ENCODE measurements at regions not wholly inside any gene's neighbourhood (a gene's known extent, or its start where the extent isn't known, plus 50 kb on each side); places are given as distances from the start of the nearest gene placed in this dataset.

GRCh38 chr5:41638685-41639084 is 128.3 kb upstream of the PLCXD3 start:
- no peaks in the 10 kb centered on the region for H3K36me3 ChIP-seq (ENCODE audit: control insufficient read depth, insufficient read depth, low read length)
- in situ Hi-C loops (cut with HindIII; ENCODE audit: low pct_unique_long_range_greater_than_20kb, low sequenced_read_pairs) (no loop called here), intact Hi-C loops (cut with micrococcal nuclease; ENCODE audit: unreplicated experiment) (no loop called here)
- H3K27me3 ChIP-seq (ENCODE audit: control insufficient read depth, insufficient read depth, low read length): no peaks in the 10 kb centered on the region
- no peak overlapping the region for H3K4me3 ChIP-seq (ENCODE audit: low read depth in 2 of 2, low read length in 2 of 2)
- no peaks in the 10 kb centered on the region for H3K9me3 ChIP-seq (ENCODE audit: control insufficient read depth, insufficient read depth, low read depth, low read length)
- no TSS peak for BruUV-seq (replicated peaks)
- no peak overlapping the region for H3K27ac ChIP-seq (ENCODE audit: low read length)
- ATAC-seq: no peak
- TF ChIP-seq POLR2AphosphoS5 (IDR thresholded peaks at IDR 0.05; ENCODE audit: low read depth, low read length) (no peak), REST (IDR thresholded peaks at IDR 0.05; ENCODE audit: insufficient read depth in 1 of 2, low read depth in 2 of 2, low read length in 1 of 2) (no peak), TCF7L2 (IDR thresholded peaks at IDR 0.05; ENCODE audit: low read depth, low read length) (no peak), CTCF (IDR thresholded peaks at IDR 0.05) (no peak), SIN3A (IDR thresholded peaks at IDR 0.05; ENCODE audit: borderline replicate concordance, insufficient read depth, low read depth, low read length) (no peak)
- no peak for DNase-seq (ENCODE audit: low read depth, low spot score)
- H3K4me1 ChIP-seq (ENCODE audit: control insufficient read depth, insufficient read depth, low read length): no peaks in the 10 kb centered on the region
- ChIA-PET POLR2A (no interaction called here), CTCF (no interaction called here)

GRCh38 chr5:41637869-41638268 is 127.5 kb upstream of the PLCXD3 start:
- ChIA-PET POLR2A (no interaction called here), CTCF (interaction anchor here (0.6 to 0.9 kb wide), 2 partner anchors 112 to 733 kb away, joined by 3 read pairs; no protein-coding TSS in a partner anchor)
- no peaks in the 10 kb centered on the region for H3K36me3 ChIP-seq (ENCODE audit: control insufficient read depth, insufficient read depth, low read length)
- in situ Hi-C loops (cut with HindIII; ENCODE audit: low pct_unique_long_range_greater_than_20kb, low sequenced_read_pairs) (no loop called here), intact Hi-C loops (cut with micrococcal nuclease; ENCODE audit: unreplicated experiment) (no loop called here)
- no peak overlapping the region for H3K4me3 ChIP-seq (ENCODE audit: low read depth in 2 of 2, low read length in 2 of 2)
- H3K4me1 ChIP-seq (ENCODE audit: control insufficient read depth, insufficient read depth, low read length): no peaks in the 10 kb centered on the region
- DNase-seq (ENCODE audit: low read depth, low spot score): no peak
- H3K9me3 ChIP-seq (ENCODE audit: control insufficient read depth, insufficient read depth, low read depth, low read length): no peaks in the 10 kb centered on the region
- BruUV-seq (replicated peaks): no TSS peak
- no peak overlapping the region for H3K27ac ChIP-seq (ENCODE audit: low read length)
- ATAC-seq: no peak
- H3K27me3 ChIP-seq (ENCODE audit: control insufficient read depth, insufficient read depth, low read length): no peaks in the 10 kb centered on the region
- TF ChIP-seq CTCF (IDR thresholded peaks at IDR 0.05): peak; percentile 48; the same call in 1 of the 2 replicates
- no peak for TF ChIP-seq TCF7L2 (IDR thresholded peaks at IDR 0.05; ENCODE audit: low read depth, low read length)
- TF ChIP-seq SIN3A (IDR thresholded peaks at IDR 0.05; ENCODE audit: borderline replicate concordance, insufficient read depth, low read depth, low read length): no peak
